ENCODE measurements at regions not wholly inside any gene's neighbourhood (a gene's known extent, or its start where the extent isn't known, plus 50 kb on each side); places are given as distances from the start of the nearest gene placed in this dataset.

DNA sequence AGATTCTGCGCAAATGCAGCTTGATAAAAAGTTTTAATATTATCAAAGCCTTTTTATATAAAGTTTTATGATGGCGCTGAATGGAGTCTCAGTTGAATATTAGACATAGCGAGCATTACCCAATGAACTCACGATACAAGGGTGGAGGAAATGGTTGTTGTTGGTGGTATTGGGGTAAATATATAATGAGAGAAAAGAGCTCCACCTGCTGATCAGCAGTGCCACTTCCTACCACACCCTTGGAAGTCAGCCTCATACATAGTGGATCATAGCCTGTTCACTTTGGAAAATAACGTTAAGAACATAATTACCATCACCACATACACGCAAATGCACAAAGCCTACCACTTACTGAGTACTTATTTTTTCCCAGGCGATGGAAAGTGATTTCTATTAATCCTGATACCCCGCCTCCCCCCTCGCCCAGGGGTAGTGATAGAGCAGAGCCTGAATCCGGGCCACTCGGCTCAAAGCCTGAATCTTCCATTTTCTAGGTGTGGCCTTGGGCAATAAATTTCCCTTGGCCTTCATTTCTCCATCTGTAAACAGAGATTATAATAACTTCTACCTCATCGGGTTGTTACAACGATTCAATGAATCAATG, 358.3 kb downstream of the KLF5 start:
- no peak for DNase-seq

DNA sequence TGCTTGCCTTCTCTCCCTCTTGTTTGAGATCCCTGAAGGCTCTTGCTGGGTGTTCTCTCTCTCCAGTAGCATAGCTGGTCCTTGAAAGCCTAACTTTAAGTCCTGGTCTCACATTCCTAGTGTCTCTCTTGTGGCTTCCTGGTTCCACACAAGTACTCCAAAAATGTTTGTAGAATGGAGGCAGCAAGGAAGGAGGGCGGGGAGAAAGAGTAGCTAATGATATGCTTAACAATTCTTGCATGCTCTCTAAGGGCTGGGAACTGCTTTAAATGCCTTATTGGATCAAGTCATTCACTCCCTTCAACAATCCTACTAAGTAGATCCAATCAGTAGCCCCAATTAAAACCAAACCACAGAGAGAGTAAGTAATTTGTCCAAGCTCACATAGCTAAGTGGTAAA, 357.3 kb downstream of the KLF5 start:
- DNase-seq = no peak

DNA sequence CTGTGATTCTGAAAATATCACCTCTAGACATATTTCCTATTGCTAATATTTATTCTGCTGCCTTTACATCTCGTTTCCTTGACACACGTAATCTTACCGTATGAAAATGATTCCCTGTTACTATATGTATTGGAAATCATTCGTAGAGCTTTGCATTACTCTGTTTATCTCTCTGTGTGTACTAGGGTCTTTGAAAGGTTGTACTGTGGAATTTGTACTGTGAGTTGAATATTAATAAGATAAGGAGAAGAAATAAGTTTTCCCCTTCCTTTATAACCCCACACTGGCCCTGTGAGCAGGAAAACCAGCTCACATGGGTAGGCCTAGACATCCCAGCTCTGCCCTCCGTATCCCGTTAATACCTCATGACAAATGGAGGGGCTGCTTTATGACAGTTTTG, 354.9 kb downstream of the KLF5 start:
- DNase-seq = no peak

DNA sequence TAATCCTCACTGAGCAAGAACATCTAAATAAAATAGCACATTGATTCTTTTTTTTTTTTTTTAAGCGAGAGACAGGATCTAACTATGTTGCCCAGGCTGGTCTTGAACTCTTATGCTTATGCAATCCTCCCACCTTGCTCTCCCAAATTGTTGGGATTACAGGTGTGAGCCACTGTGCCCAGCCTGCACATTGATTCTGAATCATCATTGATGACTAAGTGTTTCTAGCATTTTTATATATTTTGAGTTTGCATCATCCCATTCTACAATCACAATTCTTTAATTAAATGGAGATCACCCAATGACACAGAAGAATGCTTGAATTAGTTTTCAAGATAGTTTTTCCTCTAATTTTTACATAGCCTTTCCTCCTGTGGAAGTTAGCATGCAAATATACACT, 354.1 kb downstream of the KLF5 start:
- no peak for DNase-seq

DNA sequence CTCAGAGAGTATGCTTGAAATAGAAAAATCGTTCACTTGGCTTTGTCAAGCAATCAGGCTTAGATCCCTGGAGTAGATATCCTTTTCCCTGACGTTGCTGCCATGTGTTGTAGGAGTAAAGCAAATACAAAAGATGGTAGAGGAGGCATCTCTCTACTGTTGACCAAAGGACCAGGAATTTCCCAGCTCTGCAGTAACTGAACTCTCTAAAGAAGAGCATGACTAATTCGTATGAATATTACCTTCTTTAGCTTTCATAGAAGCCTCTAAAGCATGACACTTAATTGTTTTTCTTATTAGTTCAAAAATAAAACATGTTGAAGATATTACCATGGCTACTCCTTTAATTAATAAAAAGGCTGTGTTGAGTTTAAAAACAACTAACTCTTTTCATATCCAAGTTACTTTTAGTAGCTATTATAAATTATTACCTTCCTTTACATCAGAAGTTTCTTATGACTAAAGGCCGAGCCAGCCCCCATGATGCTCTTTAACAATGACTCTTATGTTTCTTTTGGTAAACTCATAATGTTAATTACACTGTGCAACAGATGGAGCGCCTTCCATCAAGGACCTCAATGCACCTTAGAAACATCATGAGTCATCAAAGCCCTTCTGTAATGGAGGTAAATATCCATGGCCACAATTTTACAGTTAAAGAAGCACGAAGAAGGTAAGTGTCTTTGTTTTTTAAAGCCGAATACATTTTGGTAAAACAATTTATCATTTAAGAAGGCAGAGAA, 352.4 kb downstream of the KLF5 start:
- DNase-seq = no peak

DNA sequence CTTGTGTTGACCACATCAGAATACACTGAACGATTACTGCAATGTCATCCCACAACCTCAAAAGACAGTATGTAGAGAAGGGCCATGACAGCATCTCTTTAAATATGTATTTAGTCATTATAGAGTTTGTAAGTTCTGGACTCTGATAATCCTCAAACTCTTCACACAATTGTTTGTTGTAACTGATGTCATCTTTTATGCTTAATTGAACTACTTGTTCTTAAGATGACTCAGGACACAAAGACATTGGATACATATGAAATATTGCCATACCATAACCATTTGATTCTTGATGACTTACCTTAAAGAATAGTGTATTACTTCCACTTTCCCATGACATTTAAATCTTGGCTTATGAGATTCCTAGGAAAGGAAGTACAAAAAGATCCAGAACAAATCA, 347.6 kb downstream of the KLF5 start:
- DNase-seq = no peak

DNA sequence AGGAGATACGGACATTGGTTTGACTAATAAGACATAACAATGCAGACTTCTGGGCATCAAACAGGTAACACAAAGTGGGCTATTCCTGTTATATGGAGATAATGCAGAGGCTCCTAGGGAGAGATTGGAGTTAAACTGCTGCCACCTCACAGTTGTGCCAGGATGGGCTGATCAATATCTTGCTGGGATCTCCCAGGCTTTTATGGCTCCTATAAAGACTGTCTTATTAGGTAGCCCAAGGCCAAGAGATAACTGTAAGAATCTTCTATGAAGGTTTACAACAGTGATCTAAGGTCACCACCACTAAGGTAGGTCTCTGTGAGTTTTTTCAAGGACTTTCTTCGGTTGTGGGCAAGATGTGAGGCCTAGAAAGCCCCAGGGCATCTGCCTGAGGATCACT, 345.8 kb downstream of the KLF5 start:
- no peak for DNase-seq

DNA sequence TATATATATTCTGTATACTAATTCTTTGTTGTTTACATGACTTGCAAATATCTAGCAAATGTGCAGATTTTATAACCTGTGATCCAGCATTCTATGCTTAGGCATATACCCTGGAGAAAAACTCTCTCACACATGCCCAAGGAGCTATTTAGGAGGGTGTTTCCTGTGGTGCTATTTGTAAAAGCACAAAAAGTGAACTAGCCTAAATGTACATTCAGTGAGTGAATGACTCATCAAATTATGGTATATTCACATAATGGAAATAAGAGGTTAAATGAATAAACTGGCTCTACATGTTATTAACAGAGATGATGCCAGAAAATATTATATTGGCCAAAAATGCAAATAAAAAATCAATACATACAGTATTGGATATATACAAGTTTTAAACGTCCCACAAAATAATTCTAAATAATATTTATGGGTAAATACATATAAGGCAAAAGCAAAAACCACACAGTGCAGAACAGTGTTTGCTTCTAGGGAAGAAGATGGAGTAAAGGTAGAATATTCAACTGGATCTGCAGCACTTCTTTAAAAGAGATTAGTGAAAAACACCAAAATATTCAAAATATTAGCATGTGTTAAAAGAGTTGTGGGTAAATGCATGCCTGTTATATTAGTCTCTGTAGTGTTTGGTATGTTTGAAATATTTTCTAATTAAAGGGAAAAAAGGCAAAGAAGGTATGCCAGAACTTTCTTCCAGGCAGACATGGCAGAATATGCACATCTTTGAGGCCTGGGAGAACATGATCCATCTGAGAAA, 344.7 kb downstream of the KLF5 start:
- DNase-seq = no peak

DNA sequence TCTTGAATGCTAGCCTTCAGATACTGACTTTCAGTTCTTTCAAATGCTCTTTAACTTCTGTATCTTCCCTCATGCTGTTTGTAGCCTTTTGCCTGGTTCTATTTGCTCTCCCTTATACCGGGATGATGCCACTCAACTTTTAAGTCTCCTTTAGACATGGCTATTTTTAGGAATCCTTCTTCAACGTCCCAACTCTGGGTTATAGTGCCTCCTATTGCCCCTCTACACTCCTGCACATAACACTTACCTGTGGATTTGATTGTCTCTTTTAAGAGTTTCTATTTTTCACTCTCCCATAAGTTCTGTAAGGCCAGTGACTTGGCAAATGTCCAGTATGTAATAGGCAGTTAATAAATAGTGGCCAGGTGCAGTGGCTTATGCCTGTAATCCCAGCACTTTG, 343.0 kb downstream of the KLF5 start:
- no peak for DNase-seq

DNA sequence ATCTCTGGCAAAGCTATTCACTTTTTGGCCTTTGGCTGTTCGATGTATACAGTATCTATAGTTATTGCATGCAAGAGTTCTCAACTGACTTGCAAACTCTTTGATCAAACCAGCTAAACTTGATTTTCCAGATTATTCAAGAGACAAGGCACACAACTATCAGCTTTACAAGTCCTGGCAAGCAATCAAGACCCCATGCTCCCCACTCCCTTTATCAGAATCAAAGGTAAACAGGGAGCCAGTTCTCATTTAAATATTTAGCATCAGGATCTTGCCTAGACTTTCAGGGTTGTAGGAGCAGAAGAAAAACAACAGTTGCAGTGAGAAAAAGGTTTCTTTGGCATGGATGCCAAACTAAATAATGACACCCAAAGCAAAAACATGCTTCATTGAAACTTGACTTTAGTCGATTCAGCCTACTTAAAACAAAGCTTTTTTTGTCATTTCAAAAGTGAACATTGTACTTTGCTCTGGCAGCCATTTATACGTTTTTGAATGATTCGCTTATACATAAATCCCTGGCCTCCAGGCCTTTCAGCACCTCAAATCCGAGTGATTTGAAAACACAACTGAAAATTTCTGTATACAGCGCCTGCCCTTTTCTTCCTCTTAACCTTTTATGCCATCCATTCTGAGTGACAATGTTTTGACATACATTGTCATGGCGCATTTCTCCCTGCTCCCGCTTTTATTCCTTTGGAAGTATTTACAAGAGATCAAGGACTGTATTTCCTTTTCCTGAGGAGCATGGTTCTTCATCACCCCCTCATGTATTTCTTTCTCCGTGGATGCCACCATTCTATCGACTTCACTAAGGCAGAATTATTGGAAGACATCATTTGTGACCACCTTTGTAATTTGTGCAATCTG, 340.8 kb downstream of the KLF5 start:
- peak; percentile 89 for DNase-seq

DNA sequence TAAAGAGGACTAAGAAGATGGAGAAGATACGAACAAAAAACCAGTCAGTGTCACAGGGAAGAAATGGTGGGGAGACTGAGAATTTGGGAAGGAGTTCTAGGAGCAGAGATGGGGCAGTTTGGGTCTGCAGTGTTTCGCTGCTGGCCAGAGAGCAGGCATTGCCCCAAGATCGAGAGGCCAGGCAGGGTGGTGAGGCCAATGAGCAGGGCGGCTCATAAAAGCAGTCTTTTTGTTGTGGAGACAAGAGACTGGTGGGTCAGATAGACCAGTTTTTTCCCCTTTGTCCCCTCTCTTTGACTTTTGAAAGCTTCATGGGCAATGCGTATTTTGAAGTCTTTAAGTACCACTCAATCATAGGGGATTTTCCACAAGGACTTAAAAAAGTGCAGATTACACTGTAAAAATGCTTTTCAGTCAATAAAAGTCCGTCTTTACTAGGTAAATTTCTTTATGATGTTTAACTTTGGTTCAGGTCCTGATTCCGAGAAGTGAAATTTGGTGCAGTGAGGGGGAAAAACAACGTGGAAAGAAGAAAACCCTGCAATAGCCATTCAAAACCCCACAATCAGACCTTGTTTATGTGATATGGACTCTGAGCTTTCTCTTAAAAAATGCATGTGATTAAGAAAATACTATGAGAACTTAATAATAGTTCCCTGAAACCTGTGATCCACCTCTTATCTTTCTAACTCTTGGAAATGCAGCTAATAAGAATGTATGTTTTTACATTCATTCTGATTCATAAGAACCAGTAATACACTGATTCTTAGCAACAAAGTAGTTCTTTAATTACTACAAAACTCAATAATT, 338.9 kb downstream of the KLF5 start:
- no peak for DNase-seq

DNA sequence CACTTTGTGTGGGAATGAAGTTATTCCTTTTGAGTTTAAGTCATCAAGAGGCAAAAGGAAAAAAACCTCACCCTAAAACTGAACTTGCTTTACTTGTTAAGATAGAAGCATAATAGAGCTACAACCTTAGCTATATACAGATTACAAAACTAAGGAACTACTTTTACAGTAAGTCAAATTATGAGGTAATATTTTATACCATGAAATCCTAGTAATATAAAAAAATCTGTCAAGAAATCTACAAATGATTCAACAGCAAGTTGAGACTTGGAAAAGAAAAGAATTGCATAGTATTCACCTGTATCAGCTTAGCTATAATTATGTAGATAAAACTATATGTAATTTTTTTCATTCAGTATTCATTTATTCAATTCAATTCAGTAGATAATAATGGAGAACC, 335.3 kb downstream of the KLF5 start:
- no peak for DNase-seq

DNA sequence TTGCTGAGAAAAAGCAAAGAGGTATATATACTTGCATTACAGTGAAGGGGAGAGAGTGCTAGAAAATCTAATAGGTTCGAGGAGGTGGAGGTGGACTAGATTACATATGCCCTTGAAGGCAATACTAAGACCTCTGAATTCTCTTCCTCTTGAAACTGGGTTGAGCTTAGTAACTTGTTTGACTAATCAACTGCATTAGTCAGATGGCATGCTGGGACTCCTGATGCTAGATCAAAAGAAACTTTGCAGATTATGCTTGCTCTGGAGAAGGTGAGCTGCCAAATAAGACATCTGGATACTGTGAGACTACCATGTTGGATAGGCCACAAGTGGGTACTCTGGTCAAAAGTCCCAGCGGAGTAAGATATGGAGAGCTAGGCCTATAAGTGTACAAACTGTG, 331.3 kb downstream of the KLF5 start:
- no peak for DNase-seq

DNA sequence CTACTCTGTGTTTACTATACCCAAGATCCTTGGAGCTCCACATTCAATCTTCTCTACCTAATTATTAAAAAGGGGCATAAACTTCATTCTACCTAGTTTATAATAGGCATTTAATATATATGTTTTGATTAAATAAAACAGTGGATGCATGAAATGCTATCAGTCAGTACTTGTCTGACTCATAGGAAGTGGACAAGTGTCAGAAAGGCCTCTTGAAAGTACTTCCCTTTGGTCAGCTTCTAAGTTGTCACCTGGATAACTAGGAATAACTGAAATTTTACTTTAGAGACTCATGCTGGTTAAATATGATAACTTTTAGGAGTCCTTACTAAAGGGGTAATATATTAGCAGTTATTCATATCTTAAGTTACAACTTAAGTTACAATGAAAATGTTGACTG, 329.8 kb downstream of the KLF5 start:
- no peak for DNase-seq

DNA sequence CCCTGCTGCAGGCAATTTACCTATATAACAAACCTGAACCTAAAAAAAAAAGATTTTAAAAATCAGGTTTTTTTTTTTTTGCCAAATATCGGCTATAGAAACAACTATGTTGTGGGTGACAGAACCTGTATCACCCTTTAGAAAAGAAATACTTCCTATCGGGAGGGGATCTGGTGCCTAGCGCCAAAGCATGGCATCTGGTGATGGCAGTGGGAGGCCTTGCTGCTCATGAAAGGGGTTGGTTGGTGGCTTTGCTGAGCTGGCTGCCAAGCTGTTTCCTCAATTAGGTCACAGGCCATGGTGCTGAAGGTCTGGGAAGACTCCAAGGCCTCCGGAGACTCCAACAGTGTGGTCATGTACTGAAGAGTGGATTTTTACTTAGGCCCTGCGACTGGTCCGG, 328.5 kb downstream of the KLF5 start:
- no peak for DNase-seq

DNA sequence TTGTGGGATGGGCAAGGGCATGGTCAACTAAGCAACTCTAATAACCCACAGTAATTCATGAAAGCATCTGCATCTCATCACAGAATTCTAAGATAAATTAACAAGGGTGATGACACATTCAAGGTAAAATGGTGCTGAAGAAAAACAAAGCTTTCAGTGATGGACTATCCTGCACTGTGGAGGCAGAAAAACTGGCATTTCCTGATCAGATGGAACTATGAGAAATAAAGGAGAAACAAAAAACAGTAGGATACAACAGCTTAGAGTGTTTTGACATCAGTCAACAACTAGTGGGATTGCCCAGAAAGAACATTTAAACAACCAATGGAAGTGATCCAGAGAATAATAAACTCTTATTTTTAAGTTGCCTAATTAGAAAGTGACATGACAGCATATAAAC, 327.0 kb downstream of the KLF5 start:
- DNase-seq = no peak

DNA sequence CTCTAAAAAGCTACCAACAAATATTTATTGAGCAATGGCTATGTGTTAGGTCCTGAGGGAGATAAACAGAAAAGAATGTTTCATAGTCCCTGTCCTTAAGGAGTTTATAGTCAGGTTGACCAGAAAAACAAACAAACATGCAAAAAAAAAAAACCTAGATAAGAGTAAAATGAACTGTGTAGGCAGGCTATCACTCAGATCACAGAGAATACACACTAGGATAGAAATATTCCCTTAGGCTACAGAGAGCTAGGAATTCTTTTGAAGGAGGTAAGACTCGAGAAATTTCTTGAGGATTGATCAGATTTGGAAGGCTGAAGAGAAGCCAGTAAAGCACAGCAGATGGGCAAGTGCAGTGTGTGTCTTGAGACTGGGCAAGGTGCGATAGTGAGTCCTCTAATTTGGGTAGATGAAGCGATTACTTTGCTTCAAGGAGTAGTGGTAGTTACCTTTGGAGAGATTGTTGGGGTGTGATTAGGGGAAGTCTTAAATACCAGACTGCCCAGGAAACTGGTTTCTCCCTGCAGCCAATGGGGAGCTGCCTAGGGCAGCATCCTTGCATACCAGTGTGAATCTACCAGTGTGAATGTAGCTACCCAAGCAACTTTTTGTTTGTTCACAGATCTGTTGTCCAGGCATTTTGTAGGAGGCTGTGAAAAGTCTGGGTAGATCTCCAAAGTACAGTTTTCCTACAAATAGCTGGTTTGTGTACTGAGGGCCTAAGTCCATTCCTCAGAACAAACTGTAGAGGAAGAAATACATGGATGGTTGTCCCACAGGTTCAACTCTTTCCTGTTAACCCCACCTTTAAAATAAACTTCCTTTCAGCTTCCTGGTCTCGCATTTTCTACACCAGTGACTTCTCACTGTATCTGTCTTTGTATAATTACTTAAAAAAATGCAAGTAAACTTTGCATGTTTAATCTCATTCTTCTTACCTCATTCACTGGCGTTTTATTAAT, 314.1 kb downstream of the KLF5 start:
- DNase-seq = no peak

DNA sequence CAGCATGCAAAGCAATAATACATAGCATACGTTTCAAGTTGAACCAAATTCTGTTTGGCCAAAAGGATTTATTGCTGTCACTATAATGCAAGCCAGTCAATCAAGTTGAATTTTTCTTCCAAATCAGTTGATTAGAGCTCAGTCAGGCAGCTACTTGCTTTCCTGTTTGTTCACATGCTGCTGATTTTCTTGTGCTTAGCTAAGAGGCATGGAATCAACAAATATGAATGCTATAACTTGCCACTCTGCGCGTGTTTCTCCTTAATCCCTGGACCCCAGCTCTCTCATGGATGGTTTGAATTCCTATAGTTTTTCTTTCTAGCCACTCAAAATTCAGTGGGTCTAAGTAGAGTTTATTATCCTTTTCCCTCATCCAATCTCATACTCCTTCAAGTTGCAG, 311.3 kb downstream of the KLF5 start:
- DNase-seq = no peak

DNA sequence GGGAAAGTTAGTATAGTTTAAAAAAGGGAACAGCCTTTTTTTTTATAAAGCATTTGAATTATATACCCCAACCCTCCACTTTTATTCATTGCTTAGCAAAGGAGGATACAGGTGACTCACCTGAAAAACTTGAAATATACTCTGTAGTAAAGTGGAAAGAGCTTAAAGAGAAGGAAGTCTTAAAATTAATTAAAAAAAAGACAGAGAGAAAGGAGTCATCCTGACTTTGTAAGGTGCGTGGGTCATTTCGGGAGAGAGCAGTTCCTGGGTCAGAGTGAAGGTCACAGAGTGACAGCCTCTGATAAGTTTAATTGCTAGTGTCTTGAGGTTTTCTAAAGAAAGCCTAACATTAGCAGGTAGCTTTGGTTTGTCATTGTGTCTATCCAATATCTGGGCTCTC, 310.3 kb downstream of the KLF5 start:
- DNase-seq = no peak

DNA sequence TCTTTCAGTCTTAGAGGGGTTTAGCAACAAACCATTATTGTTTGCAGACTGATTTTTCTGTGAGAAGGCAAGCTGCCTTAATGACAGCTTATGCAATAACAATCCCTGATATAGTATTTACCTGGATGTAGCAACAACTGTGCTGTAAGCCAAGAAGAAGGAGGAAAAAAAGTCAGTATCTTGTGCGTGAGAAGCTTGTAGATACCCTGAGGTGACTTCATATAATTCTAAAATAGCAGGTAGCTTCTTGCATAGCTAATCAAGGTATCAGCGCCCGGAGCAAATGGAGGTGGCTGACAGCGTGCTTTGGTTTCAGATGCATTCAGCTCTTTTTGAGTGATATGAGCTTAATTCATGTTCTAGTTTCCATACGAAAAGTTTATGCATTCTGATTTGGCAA, 309.8 kb downstream of the KLF5 start:
- DNase-seq = no peak

DNA sequence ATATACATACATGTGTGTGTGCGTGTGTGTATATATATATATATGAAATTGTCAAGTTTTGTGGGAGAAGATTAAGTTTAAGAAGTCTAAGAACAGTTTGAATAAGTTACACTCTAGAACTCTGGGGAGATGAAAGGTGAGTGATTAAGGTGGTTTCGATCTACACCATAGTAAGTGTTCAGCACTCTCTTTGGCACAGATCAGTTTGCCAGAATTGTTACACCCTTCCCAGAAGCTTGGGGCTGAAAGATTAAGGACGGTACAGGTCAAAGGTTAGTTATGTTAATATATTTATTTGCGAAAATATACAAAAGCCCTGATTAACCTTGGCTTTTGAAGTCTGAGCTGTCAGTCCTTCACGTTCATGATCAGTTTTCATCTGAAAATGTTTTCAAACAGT, 309.1 kb downstream of the KLF5 start:
- DNase-seq = no peak
